H9 (cell line): ENCODE measurements at regions not wholly inside any gene's neighbourhood (a gene's known extent, or its start where the extent isn't known, plus 50 kb on each side); places are given as distances from the start of the nearest gene placed in this dataset.

Experiments
- DNase-seq: peaks from one replicate; pipeline ENCODE4 v3.0.0-alpha.2; 2017
- H2AFZ ChIP-seq: one replicate; pipeline ENCODE4 v1.6.1; 2013; ENCODE audit warnings: mild to moderate bottlenecking, low read length, control low read depth, moderate library complexity
- H2AK5ac ChIP-seq: 2 replicates; pipeline ENCODE4 v1.6.1; 2013; ENCODE audit warnings: low read length, control low read depth, mixed read lengths; ENCODE audit not compliant: insufficient read length
- H2BK120ac ChIP-seq: one replicate; pipeline ENCODE4 v1.6.1; 2013; ENCODE audit warnings: low read depth, mild to moderate bottlenecking, low read length, control low read depth, inconsistent platforms; ENCODE audit not compliant: poor library complexity, severe bottlenecking
- H2BK12ac ChIP-seq: 2 replicates; pipeline ENCODE4 v1.6.1; 2013; ENCODE audit warnings: low read length, control low read depth, mixed read lengths, low read depth; ENCODE audit not compliant: insufficient read length
- H2BK15ac ChIP-seq: 2 replicates; pipeline ENCODE4 v1.6.1; 2013; ENCODE audit warnings: low read depth, low read length, control low read depth
- H2BK20ac ChIP-seq: one replicate; pipeline ENCODE4 v1.6.1; 2013; ENCODE audit warnings: low read depth, mild to moderate bottlenecking, low read length, control low read depth, inconsistent platforms; ENCODE audit not compliant: poor library complexity, severe bottlenecking
- H2BK5ac ChIP-seq: 2 replicates; pipeline ENCODE4 v1.6.1; 2013; ENCODE audit warnings: low read length, control low read depth, mixed read lengths; ENCODE audit not compliant: insufficient read length
- H3K14ac ChIP-seq: 2 replicates; pipeline ENCODE4 v1.6.1; 2013; ENCODE audit warnings: low read length, control low read depth; ENCODE audit not compliant: insufficient read depth
- H3K18ac ChIP-seq: 2 replicates; pipeline ENCODE4 v1.6.1; 2013; ENCODE audit warnings: low read depth, mild to moderate bottlenecking, mixed read lengths, low read length, control low read depth; ENCODE audit not compliant: insufficient read length
- H3K23ac ChIP-seq: 2 replicates; pipeline ENCODE4 v1.6.1; 2013; ENCODE audit warnings: low read length, control low read depth, mixed read lengths, low read depth; ENCODE audit not compliant: insufficient read length
- H3K23me2 ChIP-seq: 2 replicates; pipeline ENCODE4 v1.6.1; 2013; ENCODE audit warnings: low read depth, mild to moderate bottlenecking, mixed read lengths, low read length, control low read depth; ENCODE audit not compliant: insufficient read length, poor library complexity, severe bottlenecking
- H3K27ac ChIP-seq: 2 replicates; pipeline ENCODE4 v1.5.1; 2013; ENCODE audit warnings: low read length, control low read depth, mixed read lengths, low read depth; ENCODE audit not compliant: insufficient read length
- H3K27me3 ChIP-seq: 2 replicates; pipeline ENCODE4 v1.6.1; 2013; ENCODE audit warnings: low read length, control low read depth, inconsistent platforms; ENCODE audit not compliant: insufficient read depth
- H3K4ac ChIP-seq: 2 replicates; pipeline ENCODE4 v1.6.1; 2013; ENCODE audit warnings: low read depth, mild to moderate bottlenecking, control low read depth, inconsistent platforms, low read length, moderate library complexity
- H3K4me1 ChIP-seq: 2 replicates; pipeline ENCODE4 v1.6.1; 2013; ENCODE audit warnings: low read length, control low read depth, inconsistent platforms; ENCODE audit not compliant: insufficient read depth
- H3K4me2 ChIP-seq: 2 replicates; pipeline ENCODE4 v1.6.1; 2013; ENCODE audit warnings: low read length, control low read depth, mixed read lengths; ENCODE audit not compliant: insufficient read length, insufficient read depth
- H3K56ac ChIP-seq: 2 replicates; pipeline ENCODE4 v1.6.1; 2013; ENCODE audit warnings: low read depth, mild to moderate bottlenecking, mixed read lengths, low read length, control low read depth; ENCODE audit not compliant: insufficient read length
- H3K79me1 ChIP-seq: 2 replicates; pipeline ENCODE4 v1.6.1; 2013; ENCODE audit warnings: low read depth, mild to moderate bottlenecking, moderate library complexity, low read length, control low read depth, inconsistent platforms; ENCODE audit not compliant: insufficient read depth, poor library complexity, severe bottlenecking
- H3K79me2 ChIP-seq: 2 replicates; pipeline ENCODE4 v1.6.1; 2013; ENCODE audit warnings: low read length, control low read depth, inconsistent platforms; ENCODE audit not compliant: insufficient read depth
- H3K9ac ChIP-seq: 2 replicates; pipeline ENCODE4 v1.6.1; 2013; ENCODE audit warnings: low read length, control low read depth, mixed read lengths; ENCODE audit not compliant: insufficient read length; ENCODE audit errors: extremely low read depth
- H3K9me3 ChIP-seq: one replicate; pipeline ENCODE4 v1.6.1; 2013; ENCODE audit warnings: low read depth, low read length, inconsistent platforms; ENCODE audit not compliant: control insufficient read depth
- H3T11ph ChIP-seq: one replicate; pipeline ENCODE4 v1.6.1; 2013; ENCODE audit warnings: mild to moderate bottlenecking, low read length, control low read depth, inconsistent platforms
- H4K20me1 ChIP-seq: one replicate; pipeline ENCODE4 v1.6.1; 2013; ENCODE audit not compliant: control insufficient read depth, insufficient read length, insufficient read depth
- H4K5ac ChIP-seq: 2 replicates; pipeline ENCODE4 v1.6.1; 2013; ENCODE audit warnings: low read depth, mild to moderate bottlenecking, mixed read lengths, low read length, control low read depth; ENCODE audit not compliant: insufficient read length
- H4K8ac ChIP-seq: replicated peaks from 2 replicates; pipeline ENCODE4 v1.6.1; 2013; ENCODE audit warnings: low read length, control low read depth, mixed read lengths, low read depth; ENCODE audit not compliant: insufficient read length
- H4K91ac ChIP-seq: 2 replicates; pipeline ENCODE4 v1.6.1; 2013; ENCODE audit warnings: low read depth, mild to moderate bottlenecking, moderate library complexity, mixed read lengths, low read length, control low read depth; ENCODE audit not compliant: insufficient read length
- H3K27ac Mint-ChIP-seq, 3 experiments: 2 replicates in 2 of 3; 3 replicates in 1 of 3; pipeline ENCODE4 v1.8.0; 2020 to 2021; ENCODE audit warnings: mixed read lengths in 3 of 3, mild to moderate bottlenecking in 1 of 3, moderate library complexity in 1 of 3
- H3K27me3 Mint-ChIP-seq: 2 replicates; pipeline ENCODE4 v1.8.0; 2021; ENCODE audit warnings: low read depth, mild to moderate bottlenecking, moderate library complexity, mixed read lengths
- H3K36me3 Mint-ChIP-seq, 3 experiments: 2 replicates in 2 of 3; 3 replicates in 1 of 3; pipeline ENCODE4 v1.8.0; 2020 to 2021; ENCODE audit warnings: low read depth in 3 of 3, mixed read lengths in 3 of 3; ENCODE audit not compliant: insufficient read depth in 1 of 3
- H3K4me1 Mint-ChIP-seq, 2 experiments: 2 replicates each; pipeline ENCODE4 v1.8.0; 2020; ENCODE audit warnings: mixed read lengths in 2 of 2
- H3K4me3 Mint-ChIP-seq, 2 experiments: 2 replicates in 1 of 2; 3 replicates in 1 of 2; pipeline ENCODE4 v1.8.0; 2020 to 2021; ENCODE audit warnings: mild to moderate bottlenecking in 2 of 2, mixed read lengths in 2 of 2, moderate library complexity in 1 of 2
- H3K9me3 Mint-ChIP-seq, 2 experiments: 2 replicates in 1 of 2; 3 replicates in 1 of 2; pipeline ENCODE4 v1.8.0; 2020; ENCODE audit warnings: mild to moderate bottlenecking in 2 of 2, mixed read lengths in 2 of 2, moderate library complexity in 1 of 2
- WGBS: extraction: QIAGEN DNeasy Blood & Tissue Kit; methylation state at CpG from one replicate; pipeline ENCODE4 v1.1.7; 2013; ENCODE audit warnings: missing lambda C conversion rate, low lambda C conversion rate, mixed read lengths; ENCODE audit not compliant: insufficient read length; ENCODE audit errors: extremely low coverage; 5-methylcytosine and 5-hydroxymethylcytosine counted together
- TF ChIP-seq, protein P1 (sequence below): fragments of 200-600 bp; sonication (generic); conservative IDR thresholded peaks from 3 replicates; pipeline ENCODE4 v1.8.0; 2021; ENCODE audit warnings: antibody characterized with exemption, mild to moderate bottlenecking

DNA sequence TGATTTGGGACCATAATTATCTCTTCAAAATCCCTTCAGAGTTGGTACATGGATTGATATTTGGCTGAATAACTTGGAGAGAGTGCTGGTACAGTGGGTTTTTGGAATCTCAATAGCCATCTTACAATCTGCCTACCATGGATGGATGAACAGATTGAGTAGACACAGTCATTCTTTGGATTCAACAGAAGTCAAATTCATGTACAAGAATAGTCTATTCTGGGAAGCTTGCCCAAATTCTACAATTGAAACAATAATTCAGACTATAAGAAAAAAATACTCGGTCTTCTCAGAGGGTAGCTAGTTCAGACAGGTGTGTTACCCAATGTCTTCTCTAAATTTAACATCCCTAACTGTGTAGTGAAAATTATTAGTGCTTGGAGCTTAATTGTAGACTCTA lies 574.0 kb downstream of the LRRIQ3 start:
- no CpG with 5 or more reads among the region's 1 CpG for WGBS
- no peak overlapping the region for H3K4ac ChIP-seq
- H3K23me2 ChIP-seq, result no peaks in the 10 kb centered on the region
- Mint-ChIP-seq H3K4me1 (no peaks in the 10 kb centered on the region), H3K4me3 (no peak overlapping the region), H3K27me3 (no peaks in the 10 kb centered on the region), H3K27ac (no peak overlapping the region), H3K36me3 (no peaks in the 10 kb centered on the region; a peak in 1 of 7 replicates), H3K9me3 (peaks cover 0 to 2% of the 10 kb centered on the region in 2 experiments; a peak in 1 of 5 replicates)
- H2BK120ac ChIP-seq, result no peak overlapping the region
- no peak overlapping the region for H4K91ac ChIP-seq
- H3K4me2 ChIP-seq, result no peak overlapping the region
- H3K56ac ChIP-seq, result no peak overlapping the region
- no peak overlapping the region for H2AK5ac ChIP-seq
- no peak overlapping the region for H2BK12ac ChIP-seq
- no peak overlapping the region for H4K8ac ChIP-seq
- H3K79me2 ChIP-seq, result no peaks in the 10 kb centered on the region
- H4K20me1 ChIP-seq, result no peaks in the 10 kb centered on the region
- H3K27ac ChIP-seq, result no peak overlapping the region
- H3K9me3 ChIP-seq, result no peaks in the 10 kb centered on the region
- no peak overlapping the region for H3K14ac ChIP-seq
- no peak overlapping the region for H4K5ac ChIP-seq
- no peaks in the 10 kb centered on the region for H3K27me3 ChIP-seq
- no peak overlapping the region for H2BK5ac ChIP-seq
- TF ChIP-seq, protein P1, sequence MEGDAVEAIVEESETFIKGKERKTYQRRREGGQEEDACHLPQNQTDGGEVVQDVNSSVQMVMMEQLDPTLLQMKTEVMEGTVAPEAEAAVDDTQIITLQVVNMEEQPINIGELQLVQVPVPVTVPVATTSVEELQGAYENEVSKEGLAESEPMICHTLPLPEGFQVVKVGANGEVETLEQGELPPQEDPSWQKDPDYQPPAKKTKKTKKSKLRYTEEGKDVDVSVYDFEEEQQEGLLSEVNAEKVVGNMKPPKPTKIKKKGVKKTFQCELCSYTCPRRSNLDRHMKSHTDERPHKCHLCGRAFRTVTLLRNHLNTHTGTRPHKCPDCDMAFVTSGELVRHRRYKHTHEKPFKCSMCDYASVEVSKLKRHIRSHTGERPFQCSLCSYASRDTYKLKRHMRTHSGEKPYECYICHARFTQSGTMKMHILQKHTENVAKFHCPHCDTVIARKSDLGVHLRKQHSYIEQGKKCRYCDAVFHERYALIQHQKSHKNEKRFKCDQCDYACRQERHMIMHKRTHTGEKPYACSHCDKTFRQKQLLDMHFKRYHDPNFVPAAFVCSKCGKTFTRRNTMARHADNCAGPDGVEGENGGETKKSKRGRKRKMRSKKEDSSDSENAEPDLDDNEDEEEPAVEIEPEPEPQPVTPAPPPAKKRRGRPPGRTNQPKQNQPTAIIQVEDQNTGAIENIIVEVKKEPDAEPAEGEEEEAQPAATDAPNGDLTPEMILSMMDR, result no peak
- no peaks in the 10 kb centered on the region for H3K79me1 ChIP-seq
- H2BK20ac ChIP-seq, result no peak overlapping the region
- H3K4me1 ChIP-seq, result no peaks in the 10 kb centered on the region
- H3T11ph ChIP-seq, result no peak overlapping the region
- no peak overlapping the region for H3K23ac ChIP-seq
- H3K9ac ChIP-seq, result no peak overlapping the region
- DNase-seq, result no peak
- no peak overlapping the region for H2AFZ ChIP-seq
- H3K18ac ChIP-seq, result no peak overlapping the region
- H2BK15ac ChIP-seq, result no peak overlapping the region
